Fibroblast of peridontal ligament (primary cell): ENCODE measurements at regions not wholly inside any gene's neighbourhood (a gene's known extent, or its start where the extent isn't known, plus 50 kb on each side); places are given as distances from the start of the nearest gene placed in this dataset.
A peak's percentile ranks its signal among the peaks of the same experiment; 100 is the strongest.
"Not testable (repeated sequence)": the region's sequence is repeated elsewhere in the genome, so short reads cannot be mapped to it uniquely, and the experiment has no call there.

Experiments used
- DNase-seq: peaks from one replicate; pipeline ENCODE4 v3.0.0-alpha.2; 2010; ENCODE audit errors: extremely low read depth

GRCh38 chr9:6160579-6160978, 55.0 kb upstream of the IL33 start:
- DNase-seq = no peak

- DNase-seq = no peak
Observed at GRCh38 chr9:6153425-6153824, 62.2 kb upstream of the IL33 start.

- DNase-seq = no peak
Observed at GRCh38 chr9:6152788-6153187, 62.8 kb upstream of the IL33 start.

GRCh38 chr9:6150483-6150882, 65.1 kb upstream of the IL33 start:
- no peak for DNase-seq

- DNase-seq = no peak
Observed at GRCh38 chr9:6149315-6149714, 66.3 kb upstream of the IL33 start.

GRCh38 chr9:6147846-6148245, 67.8 kb upstream of the IL33 start:
- no peak for DNase-seq

- no peak for DNase-seq
Observed at GRCh38 chr9:6144947-6145346, 70.7 kb upstream of the IL33 start.

GRCh38 chr9:6142799-6143454, 72.7 kb upstream of the IL33 start:
- no peak for DNase-seq

GRCh38 chr9:6135780-6136179, 79.8 kb upstream of the IL33 start:
- not testable (repeated sequence) for DNase-seq

- no peak for DNase-seq
Observed at GRCh38 chr9:6134661-6135180, 80.9 kb upstream of the IL33 start.

GRCh38 chr9:6133346-6134063, 82.1 kb upstream of the IL33 start:
- no peak for DNase-seq

- DNase-seq = no peak
Observed at GRCh38 chr9:6132650-6133049, 83.0 kb upstream of the IL33 start.

- DNase-seq = no peak
Observed at GRCh38 chr9:6128030-6128429, 87.6 kb upstream of the IL33 start.

- DNase-seq = no peak
Observed at GRCh38 chr9:6126377-6126776, 89.2 kb upstream of the IL33 start.

- no peak for DNase-seq
Observed at GRCh38 chr9:6123416-6123815, 92.2 kb upstream of the IL33 start.

GRCh38 chr9:6121707-6122106, 93.9 kb upstream of the IL33 start:
- no peak for DNase-seq

GRCh38 chr9:6114424-6114823, 99.0 kb upstream of the RANBP6 start:
- DNase-seq = no peak

GRCh38 chr9:6113819-6114218, 98.4 kb upstream of the RANBP6 start:
- no peak for DNase-seq

- DNase-seq = no peak
Observed at GRCh38 chr9:6113312-6113711, 97.9 kb upstream of the RANBP6 start.

- DNase-seq = peak; percentile 80
Observed at GRCh38 chr9:6109986-6110385, 94.6 kb upstream of the RANBP6 start.

- peak; percentile 38 for DNase-seq
Observed at GRCh38 chr9:6109571-6109970, 94.1 kb upstream of the RANBP6 start.

- DNase-seq = peak; percentile 74
Observed at GRCh38 chr9:6106711-6107339, 91.4 kb upstream of the RANBP6 start.

GRCh38 chr9:6105738-6106137, 90.3 kb upstream of the RANBP6 start:
- DNase-seq = no peak
